Sigmoid colon (tissue), 6 donors: ENCODE measurements at regions not wholly inside any gene's neighbourhood (a gene's known extent, or its start where the extent isn't known, plus 50 kb on each side); places are given as distances from the start of the nearest gene placed in this dataset.

ENCODE experiments used
- DNase-seq: peaks from one replicate; pipeline ENCODE4 v3.0.0-alpha.2; 2019
- H3K27ac ChIP-seq, 4 donors: fragments of 200-600 bp; sonication (generic); one replicate each; pipeline ENCODE4 v1.5.1; 2016 to 2019; ENCODE audit warnings: mild to moderate bottlenecking in 1 of 4
- H3K27me3 ChIP-seq, 3 donors: fragments of 200-600 bp; sonication (generic); one replicate each; pipeline ENCODE4 v1.5.1; 2019; ENCODE audit warnings: mild to moderate bottlenecking in 1 of 3
- H3K36me3 ChIP-seq, 4 donors: fragments of 200-600 bp; sonication (generic); one replicate each; pipeline ENCODE4 v1.5.1; 2016 to 2019
- H3K4me1 ChIP-seq, 4 donors: fragments of 200-600 bp; sonication (generic); one replicate each; pipeline ENCODE4 v1.5.1; 2017 to 2019
- H3K4me3 ChIP-seq, 4 donors: fragments of 200-600 bp; sonication (generic); one replicate each; pipeline ENCODE4 v1.5.1; 2017 to 2019; ENCODE audit warnings: mild to moderate bottlenecking in 2 of 4, moderate library complexity in 1 of 4
- H3K9me3 ChIP-seq, 4 donors: fragments of 200-600 bp in 3 of 4; sonication (generic) in 3 of 4; one replicate each; pipeline versions ENCODE4 v1.5.1 to v1.6.1; 2013 to 2019
- EP300 ChIP-seq, 4 donors: sonication (generic); formaldehyde crosslinking; IDR thresholded peaks; one replicate each; pipeline ENCODE4 v1.6.1; 2017; ENCODE audit warnings: antibody characterized with exemption in 4 of 4
- POLR2A ChIP-seq, 2 donors: fragments of 450-650 bp; IDR thresholded peaks; one replicate each; pipeline ENCODE4 v1.6.1; 2016; ENCODE audit warnings: antibody characterized with exemption in 2 of 2, mild to moderate bottlenecking in 2 of 2, moderate library complexity in 2 of 2
- POLR2AphosphoS5 ChIP-seq, 4 donors: sonication (generic); formaldehyde crosslinking; IDR thresholded peaks; one replicate each; pipeline ENCODE4 v1.6.1; 2017; ENCODE audit warnings: antibody characterized with exemption in 4 of 4
- WGBS, 2 donors: extraction: QIAGEN DNeasy Blood & Tissue Kit; methylation state at CpG; one replicate each; pipeline ENCODE4 v1.1.7; 2013; 5-methylcytosine and 5-hydroxymethylcytosine counted together
- intact Hi-C: fragments of 100-400 bp; cut with DNase I; formaldehyde crosslinking; loops from one replicate; pipeline ENCODE4 v1.15.1; 2023
- TF ChIP-seq, protein P1 (sequence below), 4 experiments: fragments of 450-650 bp in 3 of 4; fragments of 200-600 bp in 1 of 4; IDR thresholded peaks; one replicate each; pipeline ENCODE4 v1.5.1; 2016 to 2019; ENCODE audit warnings: antibody characterized with exemption in 4 of 4, mild to moderate bottlenecking in 3 of 4, moderate library complexity in 2 of 4
- donor health status: healthy with polysubstance abuse.
- donor health status: healthy.

DNA sequence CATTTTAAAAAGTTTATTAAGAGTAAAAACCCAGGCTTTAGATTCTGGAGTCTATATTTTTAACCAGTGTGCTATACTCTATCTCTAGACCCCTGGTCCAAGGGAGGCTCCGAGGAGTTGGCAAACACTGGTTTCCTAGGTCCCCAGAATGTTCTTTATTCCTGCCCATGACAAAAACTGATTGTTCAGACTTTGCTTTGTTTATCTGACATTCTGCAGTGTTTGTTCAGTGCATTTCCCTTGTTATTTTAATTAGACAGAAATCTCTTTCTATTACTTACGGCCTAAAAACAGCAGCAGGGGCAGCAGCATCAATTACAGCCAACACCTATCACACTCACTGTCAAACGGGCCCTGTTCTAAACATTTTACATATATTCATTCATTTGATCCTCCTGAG lies 2011.6 kb upstream of the WWC1 start:
- TF ChIP-seq EP300 (IDR thresholded peaks at IDR 0.05) (no peak), POLR2A (IDR thresholded peaks at IDR 0.05) (no peak), POLR2AphosphoS5 (IDR thresholded peaks at IDR 0.05) (no peak)
- TF ChIP-seq, protein P1, sequence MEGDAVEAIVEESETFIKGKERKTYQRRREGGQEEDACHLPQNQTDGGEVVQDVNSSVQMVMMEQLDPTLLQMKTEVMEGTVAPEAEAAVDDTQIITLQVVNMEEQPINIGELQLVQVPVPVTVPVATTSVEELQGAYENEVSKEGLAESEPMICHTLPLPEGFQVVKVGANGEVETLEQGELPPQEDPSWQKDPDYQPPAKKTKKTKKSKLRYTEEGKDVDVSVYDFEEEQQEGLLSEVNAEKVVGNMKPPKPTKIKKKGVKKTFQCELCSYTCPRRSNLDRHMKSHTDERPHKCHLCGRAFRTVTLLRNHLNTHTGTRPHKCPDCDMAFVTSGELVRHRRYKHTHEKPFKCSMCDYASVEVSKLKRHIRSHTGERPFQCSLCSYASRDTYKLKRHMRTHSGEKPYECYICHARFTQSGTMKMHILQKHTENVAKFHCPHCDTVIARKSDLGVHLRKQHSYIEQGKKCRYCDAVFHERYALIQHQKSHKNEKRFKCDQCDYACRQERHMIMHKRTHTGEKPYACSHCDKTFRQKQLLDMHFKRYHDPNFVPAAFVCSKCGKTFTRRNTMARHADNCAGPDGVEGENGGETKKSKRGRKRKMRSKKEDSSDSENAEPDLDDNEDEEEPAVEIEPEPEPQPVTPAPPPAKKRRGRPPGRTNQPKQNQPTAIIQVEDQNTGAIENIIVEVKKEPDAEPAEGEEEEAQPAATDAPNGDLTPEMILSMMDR (IDR thresholded peaks at IDR 0.05): no peak
- Histone ChIP-seq H3K36me3 (no peaks in the 10 kb centered on the region), H3K27me3 (no peaks in the 10 kb centered on the region), H3K4me1 (no peaks in the 10 kb centered on the region), H3K27ac (no peak overlapping the region), H3K4me3 (no peak overlapping the region), H3K9me3 (no peaks in the 10 kb centered on the region)
- WGBS, 2 donors: 63 to 66% methylated on average over 3 of the region's 3 CpGs
- intact Hi-C loops: no loop called here
- no peak for DNase-seq

DNA sequence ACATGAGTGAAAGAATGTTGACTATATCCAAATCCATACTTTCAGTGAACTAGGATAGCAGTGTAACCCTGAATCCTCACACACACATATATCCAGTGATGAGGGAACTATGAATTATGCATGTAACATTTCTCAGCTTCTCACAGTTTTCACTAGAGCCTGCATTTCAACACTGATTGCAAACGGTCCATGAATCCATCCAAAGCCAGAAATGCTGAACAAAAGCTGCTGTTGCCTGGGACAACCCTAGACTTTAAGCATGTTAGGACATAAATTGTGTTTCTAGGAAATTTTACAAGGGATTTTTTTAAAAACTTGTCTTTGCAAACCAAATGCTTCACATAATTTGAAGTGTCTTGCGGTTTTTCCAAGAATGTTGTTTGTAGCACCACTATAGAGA lies 2010.0 kb upstream of the WWC1 start:
- no peak for DNase-seq
- no peaks in the 10 kb centered on the region for H3K4me1 ChIP-seq
- H3K9me3 ChIP-seq: no peaks in the 10 kb centered on the region
- no peaks in the 10 kb centered on the region for H3K27me3 ChIP-seq
- no peak for TF ChIP-seq POLR2A (IDR thresholded peaks at IDR 0.05)
- H3K4me3 ChIP-seq: no peak overlapping the region
- no peak overlapping the region for H3K27ac ChIP-seq
- intact Hi-C loops: no loop called here
- 66 to 67% methylated on average over 2 of the region's 2 CpGs for WGBS, 2 donors
- H3K36me3 ChIP-seq: no peaks in the 10 kb centered on the region

DNA sequence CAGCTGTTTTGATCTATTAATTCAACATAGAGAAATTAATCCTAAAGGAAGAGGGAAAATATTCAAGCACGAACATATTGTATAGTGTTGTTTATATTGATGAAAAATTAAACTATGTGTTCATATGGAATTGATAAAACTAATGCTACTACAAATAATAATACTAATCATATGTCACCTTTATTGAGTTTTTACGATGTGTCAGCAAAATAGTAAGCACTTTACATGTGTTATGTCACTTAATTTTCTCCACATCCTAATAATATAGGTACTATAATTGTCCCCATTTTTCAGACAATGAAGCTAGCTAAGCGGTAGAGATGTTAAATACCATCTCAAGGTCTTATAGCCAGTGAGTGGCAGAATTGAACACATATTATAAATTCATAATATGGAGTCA lies 2008.5 kb upstream of the WWC1 start:
- no peak for DNase-seq
- Histone ChIP-seq H3K4me1 (no peaks in the 10 kb centered on the region), H3K27ac (no peak overlapping the region), H3K9me3 (no peaks in the 10 kb centered on the region), H3K36me3 (no peaks in the 10 kb centered on the region), H3K4me3 (no peak overlapping the region), H3K27me3 (no peaks in the 10 kb centered on the region)
- 84 to 92% methylated on average over 3 of the region's 3 CpGs for WGBS, 2 donors
- intact Hi-C loops: no loop called here
- TF ChIP-seq POLR2A (IDR thresholded peaks at IDR 0.05) (no peak), POLR2AphosphoS5 (IDR thresholded peaks at IDR 0.05) (no peak), EP300 (IDR thresholded peaks at IDR 0.05) (no peak)
- TF ChIP-seq, protein P1 (IDR thresholded peaks at IDR 0.05): no peak

DNA sequence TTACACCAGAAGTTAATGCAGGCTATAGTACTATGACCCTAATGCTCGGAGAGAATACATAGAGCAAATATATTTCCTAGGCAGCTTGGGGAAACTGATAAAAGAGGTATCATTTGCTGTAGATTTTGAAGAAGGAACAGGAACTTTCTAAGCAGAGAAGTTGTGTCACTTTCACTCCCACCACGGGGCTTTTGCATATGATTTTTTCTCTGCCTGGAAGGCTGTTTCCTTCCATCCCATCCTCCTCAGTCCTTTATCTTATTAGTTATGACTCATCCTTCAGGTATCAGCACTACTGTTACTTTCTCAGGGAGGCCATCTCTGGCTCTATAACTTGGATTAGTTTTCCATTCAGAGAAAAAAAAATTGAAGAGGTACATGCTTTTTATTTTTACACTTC lies 2006.1 kb upstream of the WWC1 start:
- peaks cover 0 to 4% (median 0%) of the 10 kb centered on the region in 4 donors for H3K9me3 ChIP-seq
- TF ChIP-seq, protein P1 (IDR thresholded peaks at IDR 0.05): no peak
- TF ChIP-seq EP300 (IDR thresholded peaks at IDR 0.05) (no peak), POLR2A (IDR thresholded peaks at IDR 0.05) (no peak), POLR2AphosphoS5 (IDR thresholded peaks at IDR 0.05) (no peak)
- H3K27ac ChIP-seq: no peak overlapping the region
- H3K36me3 ChIP-seq: no peaks in the 10 kb centered on the region
- intact Hi-C loops: no loop called here
- no peak overlapping the region for H3K4me3 ChIP-seq
- H3K4me1 ChIP-seq: no peaks in the 10 kb centered on the region
- WGBS, 2 donors: 59 to 67% methylated on average over 2 of the region's 2 CpGs
- H3K27me3 ChIP-seq: no peaks in the 10 kb centered on the region
- no peak for DNase-seq

DNA sequence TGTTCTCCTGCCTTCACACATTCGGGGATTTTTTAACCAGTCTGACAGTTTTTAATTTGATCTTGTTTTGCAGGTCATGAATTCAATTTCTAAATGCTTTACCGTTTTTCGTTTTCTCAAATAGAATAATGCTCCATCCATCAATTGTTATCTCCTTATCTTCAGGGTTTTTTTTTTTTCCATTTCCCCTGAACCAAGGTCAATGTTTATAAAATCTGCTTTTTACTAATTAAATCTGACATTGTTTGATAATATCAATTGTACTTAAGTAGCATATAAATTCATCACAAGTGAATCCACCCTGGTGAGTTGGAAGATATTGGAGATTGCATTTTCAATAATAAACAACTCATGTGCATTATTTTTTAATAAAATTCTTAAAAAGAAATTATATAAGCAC lies 2004.6 kb upstream of the WWC1 start:
- H3K9me3 ChIP-seq: peaks cover 0 to 4% (median 0%) of the 10 kb centered on the region in 4 donors
- intact Hi-C loops: no loop called here
- no peak overlapping the region for H3K4me3 ChIP-seq
- no peak for DNase-seq
- H3K27me3 ChIP-seq: no peaks in the 10 kb centered on the region
- H3K36me3 ChIP-seq: no peaks in the 10 kb centered on the region
- no peak overlapping the region for H3K27ac ChIP-seq
- WGBS, 2 donors: 82 to 88% methylated on average over 3 of the region's 3 CpGs
- TF ChIP-seq, protein P1 (IDR thresholded peaks at IDR 0.05): no peak
- TF ChIP-seq POLR2A (IDR thresholded peaks at IDR 0.05) (no peak), POLR2AphosphoS5 (IDR thresholded peaks at IDR 0.05) (no peak), EP300 (IDR thresholded peaks at IDR 0.05) (no peak)
- no peaks in the 10 kb centered on the region for H3K4me1 ChIP-seq
